ENCODE measurements at regions not wholly inside any gene's neighbourhood (a gene's known extent, or its start where the extent isn't known, plus 50 kb on each side); places are given as distances from the start of the nearest gene placed in this dataset.

GRCh38 chr11:43578346-43579170 is 102.0 kb upstream of the HSD17B12 start:
- H3K4me3 ChIP-seq (ENCODE audit: low read depth, low read length), result peak overlapping the region; percentile 58
- TF ChIP-seq CTCF (IDR thresholded peaks at IDR 0.05; ENCODE audit: insufficient read depth, low read length), result no peak
- peak; percentile 42 for DNase-seq (ENCODE audit: low read depth)

- peak; percentile 9 for DNase-seq (ENCODE audit: low read depth)
- peak overlapping the region; percentile 58 for H3K4me3 ChIP-seq (ENCODE audit: low read depth, low read length)
- peak; percentile 49 for TF ChIP-seq CTCF (IDR thresholded peaks at IDR 0.05; ENCODE audit: insufficient read depth, low read length)
Observed at GRCh38 chr11:43579171-43579918, 101.2 kb upstream of the HSD17B12 start.

- TF ChIP-seq CTCF (IDR thresholded peaks at IDR 0.05; ENCODE audit: insufficient read depth, low read length), result no peak
- peak overlapping the region; percentile 58 for H3K4me3 ChIP-seq (ENCODE audit: low read depth, low read length)
- no peak for DNase-seq (ENCODE audit: low read depth)
Observed at GRCh38 chr11:43579919-43580276, 100.6 kb upstream of the HSD17B12 start.

GRCh38 chr11:43580735-43581369 is 99.7 kb upstream of the HSD17B12 start:
- TF ChIP-seq CTCF (IDR thresholded peaks at IDR 0.05; ENCODE audit: insufficient read depth, low read length), result no peak
- peak overlapping the region; percentile 45 for H3K4me3 ChIP-seq (ENCODE audit: low read depth, low read length)
- DNase-seq (ENCODE audit: low read depth), result no peak

GRCh38 chr11:43581370-43582023 is 99.0 kb upstream of the HSD17B12 start:
- TF ChIP-seq CTCF (IDR thresholded peaks at IDR 0.05; ENCODE audit: insufficient read depth, low read length), result no peak
- H3K4me3 ChIP-seq (ENCODE audit: low read depth, low read length), result peak overlapping the region; percentile 45
- DNase-seq (ENCODE audit: low read depth), result no peak

GRCh38 chr11:43582024-43582862 is 98.3 kb upstream of the HSD17B12 start:
- no peak for DNase-seq (ENCODE audit: low read depth)
- H3K4me3 ChIP-seq (ENCODE audit: low read depth, low read length), result no peak overlapping the region

More at GRCh38 chr11:43582024-43582862, 98.3 kb upstream of the HSD17B12 start:
- no peak for TF ChIP-seq CTCF (IDR thresholded peaks at IDR 0.05; ENCODE audit: insufficient read depth, low read length)

Data from fibroblast of the aortic adventitia (primary cell).